ENCODE measurements at regions not wholly inside any gene's neighbourhood (a gene's known extent, or its start where the extent isn't known, plus 50 kb on each side); places are given as distances from the start of the nearest gene placed in this dataset.
"Not testable (repeated sequence)": the region's sequence is repeated elsewhere in the genome, so short reads cannot be mapped to it uniquely, and the experiment has no call there.

DNA sequence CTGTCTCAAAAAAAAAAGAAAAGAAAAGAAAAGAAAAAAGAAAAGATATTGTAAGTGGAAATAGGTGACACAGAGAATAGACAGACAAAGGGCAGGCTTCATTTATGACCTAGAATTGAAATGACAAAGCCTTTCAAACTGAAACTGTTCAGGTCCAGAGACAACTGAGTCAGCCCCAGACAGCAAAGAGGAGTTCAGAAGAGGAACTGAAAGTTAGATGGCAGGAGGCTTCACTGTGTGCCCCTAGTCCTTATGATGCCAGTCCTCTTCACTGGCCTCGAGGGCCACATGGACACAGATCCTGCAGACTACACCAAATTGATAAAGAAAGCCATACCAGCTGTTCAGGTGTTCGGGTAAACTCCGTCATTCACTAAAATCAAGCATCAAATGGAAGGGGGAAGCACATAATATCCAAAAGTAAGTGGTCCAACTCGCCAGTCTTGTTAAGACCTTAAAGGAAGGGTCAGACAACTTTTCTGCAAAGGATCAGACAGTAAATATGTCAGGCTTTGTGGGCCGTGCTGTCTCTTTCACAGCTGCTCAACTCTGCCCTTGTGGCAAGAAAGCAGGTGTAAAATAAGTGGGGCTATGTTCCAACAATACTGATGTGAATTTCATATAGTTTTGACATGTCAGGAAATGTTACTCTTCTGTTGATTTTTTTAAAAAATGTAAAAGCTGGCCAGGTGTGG is 231.9 kb upstream of the MGAT5 start:
- Mint-ChIP-seq H3K36me3 (no peaks in the 10 kb centered on the region), H3K4me1 (peaks cover 11% of the 10 kb centered on the region), H3K4me3 (no peak overlapping the region), H3K9me3 (no peaks in the 10 kb centered on the region), H3K27ac (no peak overlapping the region), H3K27me3 (peaks cover 20% of the 10 kb centered on the region)
- no peak for DNase-seq

DNA sequence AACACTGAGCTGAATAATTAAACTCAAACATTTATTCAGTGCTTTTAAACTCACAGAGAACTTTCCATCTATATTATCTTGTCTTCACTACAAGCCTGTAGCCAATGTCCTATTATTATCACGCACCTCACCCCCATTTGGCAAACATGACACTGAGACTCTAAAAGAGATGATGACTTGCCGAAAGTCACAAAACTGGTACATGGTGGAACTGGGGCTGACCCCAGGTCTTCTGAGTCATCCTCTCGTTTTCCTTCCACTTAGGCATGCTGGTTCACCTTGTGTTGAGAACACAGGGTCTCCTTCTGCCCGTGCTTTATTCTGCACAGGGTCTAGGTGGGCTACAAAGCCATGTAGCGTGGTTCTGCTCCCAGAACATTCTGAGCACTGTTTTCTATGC is 230.0 kb upstream of the MGAT5 start:
- Mint-ChIP-seq H3K4me1 (peaks cover 11% of the 10 kb centered on the region), H3K36me3 (no peaks in the 10 kb centered on the region), H3K27ac (no peak overlapping the region), H3K9me3 (no peaks in the 10 kb centered on the region), H3K27me3 (peaks cover 39% of the 10 kb centered on the region), H3K4me3 (no peak overlapping the region)
- no peak for DNase-seq

DNA sequence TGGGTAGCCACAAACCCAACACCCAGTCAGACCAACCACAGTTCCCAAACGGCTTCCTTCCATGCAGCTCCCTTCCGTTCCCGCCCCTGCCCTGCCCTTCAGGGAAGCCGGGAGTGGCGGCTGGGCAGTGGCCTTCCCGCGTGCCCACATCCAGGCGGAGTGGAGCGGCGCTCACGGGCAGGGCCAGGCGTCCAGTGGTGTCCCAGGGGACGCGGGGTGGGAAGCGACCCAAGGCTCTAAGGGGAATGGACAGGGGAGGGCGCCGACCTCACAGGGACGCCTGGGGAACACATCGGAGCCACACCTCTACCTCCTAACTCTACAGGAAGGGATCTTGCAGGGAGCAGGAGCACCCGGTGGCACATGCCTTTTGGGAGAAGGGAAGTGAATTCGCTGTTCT is 225.9 kb upstream of the MGAT5 start:
- Mint-ChIP-seq H3K27me3 (peaks cover 44% of the 10 kb centered on the region), H3K4me1 (no peaks in the 10 kb centered on the region), H3K27ac (no peak overlapping the region), H3K4me3 (no peak overlapping the region), H3K9me3 (no peaks in the 10 kb centered on the region), H3K36me3 (no peaks in the 10 kb centered on the region)
- DNase-seq: no peak

DNA sequence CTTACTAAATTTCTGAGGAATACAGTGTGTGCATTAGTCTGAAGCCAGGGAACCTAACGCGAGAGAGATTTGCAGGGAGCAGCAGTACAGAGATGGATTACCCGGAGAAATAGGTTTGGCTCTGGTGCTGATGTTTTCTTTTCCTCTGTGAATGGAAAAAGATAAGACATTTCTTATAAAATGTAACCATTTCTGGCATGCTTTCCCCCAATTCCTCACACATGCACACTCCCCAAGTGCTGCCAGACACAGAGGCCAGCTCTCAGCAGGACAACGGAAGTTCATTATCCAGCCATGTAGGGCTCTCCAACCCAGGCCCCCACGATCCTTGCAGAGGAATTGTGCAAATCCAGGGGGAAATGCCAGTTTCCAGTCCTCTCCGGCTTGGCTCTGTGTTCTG is 224.5 kb upstream of the MGAT5 start:
- no peaks in the 10 kb centered on the region for H3K36me3 Mint-ChIP-seq
- no peak for DNase-seq
- H3K4me3 Mint-ChIP-seq: no peak overlapping the region
- H3K9me3 Mint-ChIP-seq: no peaks in the 10 kb centered on the region
- no peaks in the 10 kb centered on the region for H3K4me1 Mint-ChIP-seq
- no peak overlapping the region for H3K27ac Mint-ChIP-seq
- H3K27me3 Mint-ChIP-seq: peaks cover 44% of the 10 kb centered on the region

DNA sequence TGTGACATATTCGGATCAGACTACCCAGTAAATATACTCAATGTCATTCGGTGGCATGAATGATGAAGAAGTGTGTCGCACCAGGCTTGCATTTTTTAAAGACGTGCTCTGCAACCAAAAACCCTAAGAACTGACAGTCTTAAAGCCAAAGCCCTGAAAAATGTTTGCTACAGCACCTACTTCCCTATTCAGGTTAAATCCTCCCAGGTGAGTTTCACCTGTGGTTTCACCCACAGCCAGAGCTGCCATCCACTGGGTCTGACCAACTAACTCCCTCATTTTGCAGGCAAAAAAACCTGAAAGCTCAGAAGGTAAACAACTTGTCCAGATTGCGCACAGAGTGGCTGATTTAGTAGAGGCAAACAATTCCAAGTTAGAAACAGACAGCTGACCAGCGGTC is 222.3 kb upstream of the MGAT5 start:
- Mint-ChIP-seq H3K27me3 (peaks cover 33% of the 10 kb centered on the region), H3K27ac (no peak overlapping the region), H3K9me3 (no peaks in the 10 kb centered on the region), H3K4me3 (no peak overlapping the region), H3K36me3 (no peaks in the 10 kb centered on the region), H3K4me1 (no peaks in the 10 kb centered on the region)
- DNase-seq: no peak

DNA sequence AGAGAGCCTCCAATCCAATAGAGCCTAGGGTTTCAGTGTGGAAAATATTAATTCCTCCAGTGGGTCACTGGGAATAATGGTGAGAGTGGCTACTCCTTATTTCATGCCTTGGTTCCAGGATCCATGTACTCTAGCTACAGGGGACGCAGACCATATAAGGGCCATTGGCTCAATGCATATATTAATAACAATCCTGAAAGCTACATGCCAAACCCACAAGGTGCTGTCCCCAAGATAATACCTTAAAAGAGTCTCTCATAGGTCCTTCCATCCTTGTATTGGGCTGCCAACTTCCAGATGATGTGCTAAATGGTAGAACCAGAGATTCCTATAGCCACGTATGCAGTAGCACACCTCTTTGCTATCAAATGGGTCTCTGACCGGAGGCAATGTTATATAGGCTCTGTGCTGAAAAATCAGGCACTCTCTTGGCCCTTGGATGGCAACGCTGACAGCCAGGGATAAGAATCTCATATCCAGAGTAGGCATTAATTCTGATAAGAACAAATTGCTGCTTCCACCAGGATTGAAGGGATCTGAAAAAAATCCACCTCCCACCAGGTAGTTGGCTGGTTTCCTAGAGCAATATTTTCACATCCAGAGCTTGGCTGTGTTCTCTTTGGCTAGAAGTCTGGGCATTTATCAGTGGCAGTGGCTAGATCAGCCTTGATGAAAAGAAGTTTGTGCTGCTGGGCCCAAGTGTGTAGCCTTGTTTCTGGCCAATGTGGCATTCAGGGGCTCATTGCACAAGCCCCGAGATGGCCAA is 218.1 kb upstream of the MGAT5 start:
- no peak for DNase-seq
- peaks cover 11% of the 10 kb centered on the region for H3K27me3 Mint-ChIP-seq
- H3K9me3 Mint-ChIP-seq: peaks cover 7% of the 10 kb centered on the region
- H3K4me3 Mint-ChIP-seq: no peak overlapping the region
- peaks cover 6% of the 10 kb centered on the region for H3K4me1 Mint-ChIP-seq
- H3K27ac Mint-ChIP-seq: no peak overlapping the region
- H3K36me3 Mint-ChIP-seq: no peaks in the 10 kb centered on the region

DNA sequence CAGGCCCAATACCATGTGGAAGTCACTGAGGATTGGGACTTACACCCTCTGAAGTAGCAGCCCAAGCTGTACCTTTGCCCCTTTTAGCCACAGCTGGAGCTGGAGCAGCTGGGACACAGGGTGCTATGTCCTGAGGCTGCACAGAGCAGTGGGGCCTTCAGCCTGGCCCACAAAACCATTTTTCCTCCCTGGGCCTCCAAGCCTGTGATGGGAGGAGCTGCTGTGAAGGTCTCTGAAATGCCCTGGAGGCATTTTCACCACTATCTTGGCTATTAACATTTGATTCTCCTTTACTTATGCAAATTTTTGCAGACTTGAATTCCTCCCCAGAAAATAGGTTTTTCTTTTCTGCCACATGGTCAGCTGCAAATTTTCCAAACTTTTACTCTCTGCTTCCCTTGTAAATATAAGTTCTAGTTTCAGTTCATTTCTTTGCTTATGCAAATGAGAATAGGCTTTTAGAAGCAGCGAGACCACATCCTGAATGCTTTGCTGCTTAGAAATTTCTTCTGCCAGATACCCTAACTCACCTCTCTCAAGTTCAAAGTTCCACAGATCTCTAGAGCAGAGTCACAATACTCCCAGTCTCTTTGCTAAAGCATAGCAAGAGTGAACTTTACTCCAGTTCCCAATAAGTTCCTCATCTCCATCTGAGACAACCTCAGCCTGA is 213.8 kb upstream of the MGAT5 start:
- Mint-ChIP-seq H3K27me3 (peaks cover 28% of the 10 kb centered on the region), H3K36me3 (no peaks in the 10 kb centered on the region), H3K4me3 (no peak overlapping the region)

DNA sequence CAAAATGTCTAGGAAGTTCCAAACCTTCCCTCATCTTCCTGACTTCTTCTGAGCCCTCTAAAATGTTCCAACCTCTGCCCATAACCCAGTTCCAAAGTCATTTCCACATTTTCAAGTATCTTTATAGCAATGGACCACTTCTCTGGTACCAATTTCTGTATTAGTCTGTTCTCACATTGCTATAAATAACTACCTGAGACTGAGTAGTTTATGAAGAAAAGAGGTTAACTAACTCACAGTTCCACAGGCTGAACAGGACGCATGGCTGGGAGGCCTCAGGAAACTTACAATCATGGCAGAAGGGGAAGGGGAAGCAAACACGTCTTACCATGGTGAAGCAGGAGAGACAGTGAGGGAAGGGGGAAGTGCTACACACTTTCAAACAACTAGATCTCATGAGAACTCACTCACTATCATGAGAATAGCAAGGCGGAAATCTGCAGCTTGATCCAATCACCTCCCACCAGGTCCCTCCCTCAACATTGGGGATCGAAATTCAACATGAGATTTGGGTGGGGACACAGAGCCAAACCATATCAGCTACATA is 213.2 kb upstream of the MGAT5 start:
- not testable (repeated sequence) for H3K27ac Mint-ChIP-seq

More for the DNA sequence above, 213.8 kb upstream of the MGAT5 start:
- peaks cover 6% of the 10 kb centered on the region for H3K4me1 Mint-ChIP-seq
- no peak overlapping the region for H3K27ac Mint-ChIP-seq
- peaks cover 8% of the 10 kb centered on the region for H3K9me3 Mint-ChIP-seq
- DNase-seq: no peak

DNA sequence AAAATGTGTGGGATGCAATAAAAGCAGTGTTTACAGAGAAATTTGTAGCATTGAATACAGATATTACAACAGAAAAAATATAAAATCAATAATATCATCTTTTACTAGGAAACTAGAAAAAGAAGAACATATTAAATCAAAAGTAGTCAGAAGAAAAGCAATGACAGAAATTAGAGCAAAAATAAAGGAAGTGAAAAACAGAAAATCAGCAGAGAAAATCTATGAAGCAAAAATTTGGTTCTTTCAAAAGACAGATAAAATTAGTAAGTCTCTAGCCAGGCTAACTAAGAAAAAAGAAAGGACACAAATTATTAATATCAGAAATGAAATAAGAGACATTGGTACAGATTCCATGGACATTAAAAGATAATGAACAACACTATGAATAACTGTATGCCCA is 212.0 kb upstream of the MGAT5 start:
- Mint-ChIP-seq H3K9me3 (peaks cover 8% of the 10 kb centered on the region), H3K27me3 (peaks cover 36% of the 10 kb centered on the region), H3K36me3 (no peaks in the 10 kb centered on the region), H3K27ac (no peak overlapping the region), H3K4me3 (no peak overlapping the region), H3K4me1 (peaks cover 6% of the 10 kb centered on the region)
- no peak for DNase-seq

More for the DNA sequence above, 213.2 kb upstream of the MGAT5 start:
- H3K9me3 Mint-ChIP-seq, H3K36me3 Mint-ChIP-seq, DNase-seq, H3K4me1 Mint-ChIP-seq, H3K4me3 Mint-ChIP-seq: not testable (repeated sequence)
- peaks cover 34% of the 10 kb centered on the region for H3K27me3 Mint-ChIP-seq

DNA sequence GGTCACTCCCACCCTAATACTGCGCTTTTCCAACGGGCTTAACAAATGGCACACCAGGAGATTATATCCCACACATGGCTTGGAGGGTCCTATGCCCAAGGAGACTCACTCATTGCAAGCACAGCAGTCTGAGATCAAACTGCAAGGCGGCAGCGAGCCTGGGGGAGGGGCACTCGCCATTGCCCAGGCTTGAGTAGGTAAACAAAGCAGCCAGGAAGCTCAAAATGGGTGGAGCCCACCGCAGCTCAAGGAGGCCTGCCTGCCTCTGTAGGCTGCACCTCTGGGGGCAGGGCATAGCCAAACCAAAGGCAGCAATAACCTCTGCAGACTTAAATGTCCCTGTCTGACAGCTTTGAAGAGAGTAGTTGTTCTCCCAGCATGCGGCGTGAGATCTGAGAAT is 210.8 kb upstream of the MGAT5 start:
- not testable (repeated sequence) for H3K4me1 Mint-ChIP-seq, H3K36me3 Mint-ChIP-seq, DNase-seq, H3K27ac Mint-ChIP-seq, H3K4me3 Mint-ChIP-seq
- peaks cover 11% of the 10 kb centered on the region for H3K9me3 Mint-ChIP-seq
- peaks cover 36% of the 10 kb centered on the region for H3K27me3 Mint-ChIP-seq

DNA sequence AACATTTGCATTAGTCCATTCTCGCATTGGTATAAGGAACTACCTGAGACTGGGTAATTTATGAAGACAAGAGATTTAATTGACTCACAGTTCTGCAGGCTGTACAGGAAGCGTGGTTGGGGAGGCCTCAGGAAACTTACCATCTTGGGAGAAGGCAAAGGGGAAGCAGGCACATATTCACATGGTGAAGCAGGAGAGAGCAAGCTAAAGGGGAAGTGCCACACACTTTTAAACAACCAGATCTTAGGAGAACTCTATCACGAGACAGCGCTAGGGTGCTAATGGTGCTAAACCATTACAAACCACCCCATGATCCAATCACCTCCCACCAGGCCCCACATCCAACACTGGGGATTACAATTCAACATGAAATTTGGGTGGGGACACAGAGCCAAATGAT is 201.7 kb upstream of the MGAT5 start:
- peaks cover 4% of the 10 kb centered on the region for H3K9me3 Mint-ChIP-seq
- peaks cover 10% of the 10 kb centered on the region for H3K27me3 Mint-ChIP-seq

DNA sequence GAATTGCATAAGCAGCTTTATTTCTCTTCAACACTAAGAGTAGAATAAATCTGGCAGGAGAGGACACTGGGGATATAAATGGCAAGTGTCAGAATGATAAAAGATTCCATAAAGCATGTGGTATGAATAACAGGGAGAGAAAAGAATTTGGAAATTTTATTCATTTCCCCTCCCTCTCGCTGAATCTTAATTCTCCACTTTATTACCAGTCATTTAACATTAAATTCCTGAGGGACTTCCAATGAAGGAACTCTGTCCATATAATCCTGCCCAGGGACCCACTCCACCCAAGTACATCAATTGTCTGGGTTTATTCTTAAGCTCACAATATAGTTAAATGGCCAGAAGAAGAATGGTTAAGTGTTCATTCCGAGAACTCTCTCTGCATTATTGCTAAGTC is 197.7 kb upstream of the MGAT5 start:
- no peaks in the 10 kb centered on the region for H3K4me1 Mint-ChIP-seq

More for the DNA sequence above, 201.7 kb upstream of the MGAT5 start:
- Mint-ChIP-seq H3K36me3 (no peaks in the 10 kb centered on the region), H3K27ac (no peak overlapping the region), H3K4me3 (no peak overlapping the region), H3K4me1 (no peaks in the 10 kb centered on the region)
- DNase-seq: no peak

DNA sequence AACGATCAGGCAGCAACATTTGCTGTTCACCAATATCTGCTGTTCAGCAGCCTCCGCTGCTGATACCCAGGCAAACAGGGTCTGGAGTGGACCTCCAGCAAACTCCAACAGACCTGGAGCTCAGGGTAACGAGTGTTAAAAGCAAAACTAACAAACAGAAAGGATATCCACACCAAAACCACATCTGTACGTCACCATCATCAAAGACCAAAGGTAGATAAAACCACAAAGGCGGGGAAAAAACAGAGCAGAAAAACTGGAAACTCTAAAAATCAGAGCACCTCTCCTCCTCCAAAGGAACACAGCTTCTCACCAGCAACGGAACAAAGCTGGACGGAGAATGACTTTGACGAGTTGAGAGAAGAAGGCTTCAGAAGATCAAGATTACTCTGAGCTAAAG is 192.8 kb upstream of the MGAT5 start:
- H3K27me3 Mint-ChIP-seq, H3K36me3 Mint-ChIP-seq, H3K4me1 Mint-ChIP-seq, H3K27ac Mint-ChIP-seq, DNase-seq, H3K4me3 Mint-ChIP-seq: not testable (repeated sequence)
- peaks cover 20% of the 10 kb centered on the region for H3K9me3 Mint-ChIP-seq

More for the DNA sequence above, 197.7 kb upstream of the MGAT5 start:
- DNase-seq: no peak
- Mint-ChIP-seq H3K9me3 (no peaks in the 10 kb centered on the region), H3K36me3 (no peaks in the 10 kb centered on the region), H3K4me3 (no peak overlapping the region), H3K27me3 (no peaks in the 10 kb centered on the region), H3K27ac (no peak overlapping the region)

DNA sequence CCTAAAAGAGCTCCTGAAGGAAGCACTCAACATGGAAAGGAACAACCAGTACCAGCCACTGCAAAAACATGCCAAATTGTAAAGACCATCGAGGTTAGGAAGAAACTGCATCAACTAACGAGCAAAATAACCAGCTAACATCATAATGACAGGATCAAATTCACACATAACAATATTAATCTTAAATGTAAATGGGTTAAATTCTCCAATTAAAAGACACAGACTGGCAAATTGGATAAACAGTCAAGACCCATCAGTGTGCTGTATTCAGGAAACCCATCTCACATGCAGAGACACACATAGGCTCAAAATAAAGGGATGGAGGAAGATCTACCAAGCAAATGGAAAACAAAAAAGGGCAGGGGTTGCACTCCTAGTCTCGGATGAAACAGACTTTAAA is 191.6 kb upstream of the MGAT5 start:
- DNase-seq, H3K36me3 Mint-ChIP-seq, H3K27ac Mint-ChIP-seq, H3K4me3 Mint-ChIP-seq, H3K27me3 Mint-ChIP-seq, H3K4me1 Mint-ChIP-seq: not testable (repeated sequence)
- peaks cover 20% of the 10 kb centered on the region for H3K9me3 Mint-ChIP-seq

DNA sequence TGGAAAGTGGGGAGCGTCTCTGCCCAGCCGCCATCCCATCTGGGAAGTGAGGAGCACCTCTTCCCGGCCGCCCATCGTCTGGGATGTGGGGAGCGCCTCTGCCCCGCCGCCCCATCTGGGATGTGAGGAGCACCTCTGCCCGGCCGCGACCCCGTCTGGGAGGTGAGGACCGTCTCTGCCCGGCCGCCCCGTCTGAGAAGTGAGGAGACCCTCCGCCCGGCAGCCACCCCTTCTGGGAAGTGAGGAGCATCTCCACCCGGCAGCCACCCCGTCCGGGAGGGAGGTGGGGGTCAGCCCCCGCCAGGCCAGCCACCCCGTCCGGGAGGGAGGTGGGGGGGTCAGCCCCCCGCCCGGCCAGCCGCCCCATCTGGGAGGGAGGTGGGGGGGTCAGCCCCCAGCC is 190.0 kb upstream of the MGAT5 start:
- not testable (repeated sequence) for H3K4me3 Mint-ChIP-seq, DNase-seq, H3K36me3 Mint-ChIP-seq, H3K4me1 Mint-ChIP-seq, H3K27me3 Mint-ChIP-seq, H3K27ac Mint-ChIP-seq
- H3K9me3 Mint-ChIP-seq: peaks cover 20% of the 10 kb centered on the region
